ENCODE measurements at regions not wholly inside any gene's neighbourhood (a gene's known extent, or its start where the extent isn't known, plus 50 kb on each side); places are given as distances from the start of the nearest gene placed in this dataset.

GRCh38 chr2:180203972-180204371 is 196.9 kb upstream of the CWC22 start:
- Histone ChIP-seq H3K36me3 (no peaks in the 10 kb centered on the region), H3K4me3 (no peak overlapping the region), H3K27me3 (no peaks in the 10 kb centered on the region), H3K4me1 (ENCODE audit: low read depth) (no peaks in the 10 kb centered on the region), H3K27ac (no peak overlapping the region), H3K9me3 (ENCODE audit: low read depth) (no peaks in the 10 kb centered on the region)
- DNase-seq (ENCODE audit: low read depth in 1 of 2, low spot score in 1 of 2): peak in 1 of 2 donors; percentile 87
- TF ChIP-seq CTCF (IDR thresholded peaks at IDR 0.05; ENCODE audit: low read depth, low read length): no peak

- Histone ChIP-seq H3K36me3 (no peaks in the 10 kb centered on the region), H3K9me3 (ENCODE audit: low read depth) (no peaks in the 10 kb centered on the region), H3K27me3 (no peaks in the 10 kb centered on the region), H3K4me3 (no peak overlapping the region), H3K27ac (no peak overlapping the region), H3K4me1 (ENCODE audit: low read depth) (no peaks in the 10 kb centered on the region)
- no peak for TF ChIP-seq CTCF (IDR thresholded peaks at IDR 0.05; ENCODE audit: low read depth, low read length)
- peak in 1 of 2 donors; percentile 56 for DNase-seq (ENCODE audit: low read depth in 1 of 2, low spot score in 1 of 2)
These were observed 195.4 kb upstream of the CWC22 start for GRCh38 chr2:180202467-180202951.

- Histone ChIP-seq H3K27me3 (no peaks in the 10 kb centered on the region), H3K27ac (no peak overlapping the region)
These were observed 189.4 kb upstream of the CWC22 start for GRCh38 chr2:180196419-180196977.

GRCh38 chr2:180195847-180196246 is 188.8 kb upstream of the CWC22 start:
- no peak overlapping the region for H3K4me3 ChIP-seq

More at GRCh38 chr2:180196419-180196977, 189.4 kb upstream of the CWC22 start:
- H3K36me3 ChIP-seq: no peaks in the 10 kb centered on the region
- DNase-seq (ENCODE audit: low read depth in 1 of 2, low spot score in 1 of 2): no peak
- H3K9me3 ChIP-seq (ENCODE audit: low read depth): no peaks in the 10 kb centered on the region
- no peak overlapping the region for H3K4me3 ChIP-seq
- TF ChIP-seq CTCF (IDR thresholded peaks at IDR 0.05; ENCODE audit: low read depth, low read length): no peak
- H3K4me1 ChIP-seq (ENCODE audit: low read depth): no peaks in the 10 kb centered on the region

GRCh38 chr2:180191432-180192124 is 184.5 kb upstream of the CWC22 start:
- H3K4me3 ChIP-seq: no peak overlapping the region
- no peaks in the 10 kb centered on the region for H3K36me3 ChIP-seq
- no peak for TF ChIP-seq CTCF (IDR thresholded peaks at IDR 0.05; ENCODE audit: low read depth, low read length)
- H3K9me3 ChIP-seq (ENCODE audit: low read depth): no peaks in the 10 kb centered on the region
- peak in 1 of 2 donors; percentile 61 for DNase-seq (ENCODE audit: low read depth in 1 of 2, low spot score in 1 of 2)
- no peak overlapping the region for H3K27ac ChIP-seq
- H3K27me3 ChIP-seq: no peaks in the 10 kb centered on the region
- no peaks in the 10 kb centered on the region for H3K4me1 ChIP-seq (ENCODE audit: low read depth)

More at GRCh38 chr2:180195847-180196246, 188.8 kb upstream of the CWC22 start:
- Histone ChIP-seq H3K27ac (no peak overlapping the region), H3K27me3 (no peaks in the 10 kb centered on the region), H3K9me3 (ENCODE audit: low read depth) (no peaks in the 10 kb centered on the region), H3K4me1 (ENCODE audit: low read depth) (no peaks in the 10 kb centered on the region), H3K36me3 (no peaks in the 10 kb centered on the region)
- DNase-seq (ENCODE audit: low read depth in 1 of 2, low spot score in 1 of 2): no peak
- no peak for TF ChIP-seq CTCF (IDR thresholded peaks at IDR 0.05; ENCODE audit: low read depth, low read length)
